HepG2 (cell line): ENCODE measurements at regions not wholly inside any gene's neighbourhood (a gene's known extent, or its start where the extent isn't known, plus 50 kb on each side); places are given as distances from the start of the nearest gene placed in this dataset.

Experiments used
- ATAC-seq: fragments of 200-7000 bp; cut with Tn5 transposase; 3 replicates; pipeline ENCODE4 v1.9.1; 2020; ENCODE audit warnings: mild to moderate bottlenecking, moderate library complexity
- BruUV-seq: library from RNA; stranded (reverse); fragments of 400-500 nt; replicated peaks from 2 replicates; lab custom pipeline; 2021; lab: Mats Ljungman, UMichigan
- CTCF ChIA-PET: fragments of 300-600 bp; formaldehyde crosslinking; extraction: SDS; loops from one replicate; lab custom pipeline; 2021; ENCODE audit warnings: low total read pairs, inconsistent platforms, low intra/inter-chr PET ratio; lab: Yijun Ruan, JAX
- POLR2A ChIA-PET: fragments of 350-600 bp; sonication (Branson Sonifier 250); formaldehyde crosslinking; loops from one replicate; lab custom pipeline; 2020; ENCODE audit warnings: antibody characterized with exemption, inconsistent platforms; lab: Yijun Ruan, JAX
- DNase-seq: peaks from one replicate; pipeline ENCODE4 v3.0.0-alpha.2; 2015; ENCODE audit warnings: low spot score
- FAIRE-seq: peaks from 3 replicates; lab custom pipeline; 2011; peaks lifted over from hg19 to GRCh38; lab: Jason Lieb, UNC
- H2AFZ ChIP-seq: one replicate; pipeline ENCODE4 v1.6.1; 2011; ENCODE audit warnings: low read length, inconsistent platforms
- H3K27ac ChIP-seq: fragments of 300-600 bp; 3 replicates; pipeline ENCODE4 v1.8.0; 2011; ENCODE audit warnings: mixed run types, mild to moderate bottlenecking, mixed read lengths, low read length, inconsistent platforms; ENCODE audit not compliant: insufficient read depth; ENCODE audit errors: extremely low read length
- H3K27me3 ChIP-seq, 2 experiments: fragments of 200-600 bp in 1 of 2; 2 replicates in 1 of 2; 3 replicates in 1 of 2; pipeline versions ENCODE4 v1.6.0 to v1.8.0; 2011; ENCODE audit warnings: low read length in 2 of 2, mild to moderate bottlenecking in 2 of 2, moderate library complexity in 2 of 2, inconsistent platforms in 1 of 2; ENCODE audit not compliant: insufficient read depth in 2 of 2, control insufficient read depth in 1 of 2
- H3K36me3 ChIP-seq, 2 experiments: fragments of 200-600 bp in 1 of 2; replicated peaks in 1 of 2; 2 replicates in 1 of 2; 3 replicates in 1 of 2; pipeline versions ENCODE4 v1.5.1 to v1.8.0; 2011; ENCODE audit warnings: low read length in 2 of 2, inconsistent platforms in 1 of 2; ENCODE audit not compliant: insufficient read depth in 2 of 2, control insufficient read depth in 1 of 2
- H3K4me1 ChIP-seq: 2 replicates; pipeline ENCODE4 v1.5.1; 2012; ENCODE audit warnings: low read length, inconsistent platforms; ENCODE audit not compliant: insufficient read depth
- H3K4me2 ChIP-seq: 2 replicates; pipeline ENCODE4 v1.6.0; 2011; ENCODE audit warnings: low read depth, low read length, inconsistent platforms
- H3K4me3 ChIP-seq, 3 experiments: fragments of 200-600 bp in 1 of 3; sonication (generic), shearing (Covaris generic) in 1 of 3; replicated peaks in 1 of 3; 2 replicates each; pipeline ENCODE4 v1.5.1; 2011 to 2016; ENCODE audit warnings: low read length in 3 of 3, inconsistent platforms in 2 of 3, low read depth in 2 of 3, mild to moderate bottlenecking in 2 of 3, control low read depth in 1 of 3, mixed read lengths in 1 of 3; ENCODE audit not compliant: insufficient read depth in 1 of 3
- H3K79me2 ChIP-seq: one replicate; pipeline ENCODE4 v1.6.1; 2011; ENCODE audit warnings: low read length, inconsistent platforms; ENCODE audit not compliant: insufficient read depth
- H3K9ac ChIP-seq: 2 replicates; pipeline ENCODE4 v1.6.0; 2011; ENCODE audit warnings: mild to moderate bottlenecking, low read depth, low read length, inconsistent platforms; ENCODE audit not compliant: insufficient read depth
- H3K9me3 ChIP-seq: 2 replicates; pipeline ENCODE4 v1.5.1; 2012; ENCODE audit warnings: mild to moderate bottlenecking, low read length
- H4K20me1 ChIP-seq: 2 replicates; pipeline ENCODE4 v1.6.0; 2011; ENCODE audit warnings: inconsistent platforms, mild to moderate bottlenecking, low read length, moderate library complexity; ENCODE audit not compliant: insufficient read depth
- AGO2 ChIP-seq: fragments of 200-400 bp; formaldehyde crosslinking; optimal IDR thresholded peaks from 2 replicates; pipeline ENCODE3; 2017; ENCODE audit warnings: mild to moderate bottlenecking, low read depth, low read length, moderate library complexity
- IKZF1 ChIP-seq: fragments of 450-650 bp; IDR thresholded peaks from 2 replicates; pipeline ENCODE4 v1.7.1; 2016
- SP140L ChIP-seq: sonication (generic); formaldehyde crosslinking; IDR thresholded peaks from 2 replicates; pipeline ENCODE4 v1.4.0; 2020; ENCODE audit warnings: missing genetic modification reagents, borderline replicate concordance
- ZNF318 ChIP-seq: sonication (generic); formaldehyde crosslinking; IDR thresholded peaks from 2 replicates; pipeline ENCODE4 v1.4.0; 2020; ENCODE audit warnings: mild to moderate bottlenecking, missing genetic modification reagents
- ZNF740 ChIP-seq: sonication (generic); formaldehyde crosslinking; IDR thresholded peaks from 2 replicates; pipeline ENCODE4 v1.4.0; 2020; ENCODE audit warnings: missing genetic modification reagents
- ZSCAN30 ChIP-seq: sonication (generic); formaldehyde crosslinking; IDR thresholded peaks from 2 replicates; pipeline ENCODE4 v1.5.0; 2020; ENCODE audit warnings: mild to moderate bottlenecking, missing genetic modification reagents
- WGBS: methylation state at CpG from one replicate; pipeline ENCODE4 v1.1.6; 2017; ENCODE audit warnings: low lambda C conversion rate; 5-methylcytosine and 5-hydroxymethylcytosine counted together
- in situ Hi-C: cut with HindIII; loops from 2 replicates; pipeline ENCODE4 v1.10.0; 2017; ENCODE audit warnings: low pct_unique_long_range_greater_than_20kb; ENCODE audit not compliant: extremely low pct_ligation_motif_present
- intact Hi-C: fragments of 100-400 bp; cut with micrococcal nuclease; formaldehyde crosslinking; loops from one replicate; pipeline ENCODE4 v1.10.0; 2022; ENCODE audit not compliant: unreplicated experiment
- TF ChIP-seq, protein P1 (sequence below): sonication (generic); formaldehyde crosslinking; conservative IDR thresholded peaks from 2 replicates; pipeline ENCODE4 v1.4.0; 2020; ENCODE audit warnings: missing genetic modification reagents
- TF ChIP-seq, protein P2 (sequence below): sonication (generic); formaldehyde crosslinking; IDR thresholded peaks from 2 replicates; pipeline ENCODE4 v1.4.0; 2020; ENCODE audit warnings: mild to moderate bottlenecking, low read depth, missing genetic modification reagents

- no peak for ATAC-seq
- Histone ChIP-seq H3K27me3 (peaks cover 0 to 7% of the 10 kb centered on the region in 2 experiments; a peak in 1 of 5 replicates), H3K9ac (no peak overlapping the region), H3K36me3 (no peaks in the 10 kb centered on the region), H2AFZ (no peak overlapping the region), H3K79me2 (no peaks in the 10 kb centered on the region), H3K4me3 (no peak overlapping the region), H3K4me2 (no peak overlapping the region), H3K4me1 (peaks cover 26% of the 10 kb centered on the region), H3K27ac (no peak overlapping the region), H4K20me1 (no peaks in the 10 kb centered on the region), H3K9me3 (no peaks in the 10 kb centered on the region)
- WGBS = 44% methylated on average over 6 of the region's 6 CpGs
- intact Hi-C loops (loop anchor here (10.0 kb wide), 1 partner anchor 96 kb away; no protein-coding TSS in a partner anchor), in situ Hi-C loops (loop anchor here (5.0 kb wide), 2 partner anchors 163 to 328 kb away; partner anchors contain the start of gene EEPD1)
- POLR2A ChIA-PET = no interaction called here
- TF ChIP-seq IKZF1 (no peak), SP140L (CRISPR knock-in tag) (no peak), ZNF318 (CRISPR knock-in tag) (no peak), ZSCAN30 (CRISPR knock-in tag) (no peak), AGO2 (no peak), ZNF740 (CRISPR knock-in tag) (no peak)
- TF ChIP-seq, protein P1, sequence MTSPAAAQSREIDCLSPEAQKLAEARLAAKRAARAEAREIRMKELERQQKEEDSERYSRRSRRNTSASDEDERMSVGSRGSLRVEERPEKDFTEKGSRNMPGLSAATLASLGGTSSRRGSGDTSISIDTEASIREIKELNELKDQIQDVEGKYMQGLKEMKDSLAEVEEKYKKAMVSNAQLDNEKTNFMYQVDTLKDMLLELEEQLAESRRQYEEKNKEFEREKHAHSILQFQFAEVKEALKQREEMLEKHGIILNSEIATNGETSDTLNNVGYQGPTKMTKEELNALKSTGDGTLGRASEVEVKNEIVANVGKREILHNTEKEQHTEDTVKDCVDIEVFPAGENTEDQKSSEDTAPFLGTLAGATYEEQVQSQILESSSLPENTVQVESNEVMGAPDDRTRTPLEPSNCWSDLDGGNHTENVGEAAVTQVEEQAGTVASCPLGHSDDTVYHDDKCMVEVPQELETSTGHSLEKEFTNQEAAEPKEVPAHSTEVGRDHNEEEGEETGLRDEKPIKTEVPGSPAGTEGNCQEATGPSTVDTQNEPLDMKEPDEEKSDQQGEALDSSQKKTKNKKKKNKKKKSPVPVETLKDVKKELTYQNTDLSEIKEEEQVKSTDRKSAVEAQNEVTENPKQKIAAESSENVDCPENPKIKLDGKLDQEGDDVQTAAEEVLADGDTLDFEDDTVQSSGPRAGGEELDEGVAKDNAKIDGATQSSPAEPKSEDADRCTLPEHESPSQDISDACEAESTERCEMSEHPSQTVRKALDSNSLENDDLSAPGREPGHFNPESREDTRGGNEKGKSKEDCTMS (CRISPR knock-in tag) = no peak
- TF ChIP-seq, protein P2, sequence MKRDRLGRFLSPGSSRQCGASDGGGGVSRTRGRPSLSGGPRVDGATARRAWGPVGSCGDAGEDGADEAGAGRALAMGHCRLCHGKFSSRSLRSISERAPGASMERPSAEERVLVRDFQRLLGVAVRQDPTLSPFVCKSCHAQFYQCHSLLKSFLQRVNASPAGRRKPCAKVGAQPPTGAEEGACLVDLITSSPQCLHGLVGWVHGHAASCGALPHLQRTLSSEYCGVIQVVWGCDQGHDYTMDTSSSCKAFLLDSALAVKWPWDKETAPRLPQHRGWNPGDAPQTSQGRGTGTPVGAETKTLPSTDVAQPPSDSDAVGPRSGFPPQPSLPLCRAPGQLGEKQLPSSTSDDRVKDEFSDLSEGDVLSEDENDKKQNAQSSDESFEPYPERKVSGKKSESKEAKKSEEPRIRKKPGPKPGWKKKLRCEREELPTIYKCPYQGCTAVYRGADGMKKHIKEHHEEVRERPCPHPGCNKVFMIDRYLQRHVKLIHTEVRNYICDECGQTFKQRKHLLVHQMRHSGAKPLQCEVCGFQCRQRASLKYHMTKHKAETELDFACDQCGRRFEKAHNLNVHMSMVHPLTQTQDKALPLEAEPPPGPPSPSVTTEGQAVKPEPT (CRISPR knock-in tag) = no peak
- no peak for DNase-seq
- no peak for FAIRE-seq
- CTCF ChIA-PET = no interaction called here
- BruUV-seq = no TSS peak
Measured at GRCh38 chr7:35988818-35989217, 164.2 kb upstream of the EEPD1 start.
